Transverse colon (tissue), 4 donors: ENCODE measurements at regions not wholly inside any gene's neighbourhood (a gene's known extent, or its start where the extent isn't known, plus 50 kb on each side); places are given as distances from the start of the nearest gene placed in this dataset.

Experiments
- DNase-seq: peaks from one replicate; pipeline ENCODE4 v3.0.0-alpha.2; 2019
- H3K27ac ChIP-seq, 4 donors: fragments of 200-600 bp; sonication (generic); 2 replicates each; pipeline ENCODE4 v1.5.1; 2016 to 2018; ENCODE audit warnings: inconsistent platforms in 4 of 4
- H3K27me3 ChIP-seq: fragments of 200-600 bp; sonication (generic); 2 replicates; pipeline ENCODE4 v1.5.1; 2017; ENCODE audit warnings: inconsistent platforms
- H3K36me3 ChIP-seq, 4 donors: fragments of 200-600 bp; sonication (generic); 2 replicates each; pipeline ENCODE4 v1.5.1; 2017 to 2019; ENCODE audit warnings: inconsistent platforms in 4 of 4
- H3K4me1 ChIP-seq, 4 donors: fragments of 200-600 bp; sonication (generic); 2 replicates each; pipeline ENCODE4 v1.5.1; 2017 to 2020; ENCODE audit warnings: inconsistent platforms in 4 of 4
- H3K4me3 ChIP-seq, 4 donors: fragments of 200-600 bp; sonication (generic); 1 replicate in 1 of 4; 2 replicates in 3 of 4; pipeline versions ENCODE4 v1.5.1 to v1.6.1; 2017 to 2019; ENCODE audit warnings: inconsistent platforms in 4 of 4
- H3K9me3 ChIP-seq, 2 donors: fragments of 200-600 bp; sonication (generic); 2 replicates each; pipeline ENCODE4 v1.5.1; 2017 to 2019; ENCODE audit warnings: inconsistent platforms in 2 of 2
- EP300 ChIP-seq: sonication (generic); formaldehyde crosslinking; IDR thresholded peaks from one replicate; pipeline ENCODE4 v1.6.1; 2017; ENCODE audit warnings: antibody characterized with exemption, low read depth
- POLR2A ChIP-seq: fragments of 450-650 bp; IDR thresholded peaks from one replicate; pipeline ENCODE4 v1.6.1; 2016; ENCODE audit warnings: antibody characterized with exemption, mild to moderate bottlenecking, moderate library complexity
- POLR2AphosphoS5 ChIP-seq, 3 donors: sonication (generic); formaldehyde crosslinking; IDR thresholded peaks; one replicate each; pipeline ENCODE4 v1.6.1; 2016; ENCODE audit warnings: antibody characterized with exemption in 3 of 3
- WGBS, 2 donors: methylation state at CpG; one replicate each; pipeline ENCODE4 v1.1.5; 2018; ENCODE audit warnings: low coverage in 1 of 2; 5-methylcytosine and 5-hydroxymethylcytosine counted together
- in situ Hi-C, 4 donors: fragments of 200-750 bp; cut with MboI; loops; one replicate each; pipeline versions ENCODE4 v1.15.0 to v1.15.1; 2017; ENCODE audit warnings: low sequenced_read_pairs in 3 of 4, low pct_ligation_motif_present in 1 of 4, low pct_unique_long_range_greater_than_20kb in 1 of 4
- intact Hi-C: fragments of 100-400 bp; cut with DNase I; formaldehyde crosslinking; loops from one replicate; pipeline ENCODE4 v1.15.1; 2023; ENCODE audit warnings: low total_unique reads
- TF ChIP-seq, protein P1 (sequence below), 5 experiments: fragments of 200-600 bp in 3 of 5; fragments of 450-650 bp in 2 of 5; sonication (generic) in 3 of 5; IDR thresholded peaks; 1 replicate in 2 of 5; 2 replicates in 3 of 5; pipeline ENCODE4 v1.5.1; 2016 to 2017; ENCODE audit warnings: antibody characterized with exemption in 5 of 5, inconsistent platforms in 3 of 5, mild to moderate bottlenecking in 2 of 5, moderate library complexity in 1 of 5

DNA sequence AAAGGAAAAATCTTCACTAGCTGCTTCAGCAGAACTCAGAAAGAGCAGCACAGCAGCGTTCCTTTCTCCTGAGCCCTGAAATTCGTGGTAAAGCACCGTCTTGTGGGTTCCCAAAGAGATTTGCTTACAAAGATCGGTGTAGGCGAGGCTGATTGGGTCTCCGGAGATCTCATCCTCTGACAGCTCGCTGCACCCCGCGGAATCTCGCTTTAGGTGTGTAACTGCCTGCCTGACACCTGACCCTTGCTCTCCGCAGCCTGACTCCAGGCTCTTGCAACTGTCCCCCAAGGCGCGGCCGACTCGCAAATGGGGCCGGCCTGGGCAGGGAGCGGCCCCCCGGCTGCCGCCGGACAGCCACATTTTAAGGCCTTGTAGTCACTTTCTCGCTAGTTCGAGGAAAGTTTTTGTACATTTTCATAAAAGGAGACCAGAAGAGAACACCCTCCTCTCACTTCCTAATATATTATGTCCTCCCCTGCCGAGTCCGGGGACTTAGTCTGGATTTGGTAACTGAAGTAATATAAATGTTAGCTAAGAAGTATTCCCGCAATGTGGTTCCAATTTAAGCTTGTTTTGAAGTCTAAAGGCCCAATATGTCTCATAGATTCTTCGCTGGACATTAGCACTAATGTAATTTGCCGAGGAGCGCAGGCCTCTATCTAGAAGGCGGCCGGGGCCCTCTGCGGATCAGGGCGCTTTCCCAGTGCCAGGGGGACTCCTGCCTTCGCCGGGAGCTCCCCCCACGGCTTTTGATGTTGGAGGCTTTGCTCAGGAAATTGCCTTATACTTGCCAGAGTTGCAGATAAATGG is 177.3 kb upstream of the CDKN3 start:
- Histone ChIP-seq H3K4me1 (peaks cover 0 to 4% (median 0%) of the 10 kb centered on the region in 4 donors), H3K9me3 (no peaks in the 10 kb centered on the region), H3K4me3 (peak overlapping the region in 2 of 4 donors; percentile 0 to 29), H3K36me3 (no peaks in the 10 kb centered on the region), H3K27ac (no peak overlapping the region), H3K27me3 (peaks cover 24% of the 10 kb centered on the region)
- 64 to 71% methylated on average over 12 to 34 of the region's 35 CpGs for WGBS, 2 donors
- in situ Hi-C loops (no loop called here), intact Hi-C loops (no loop called here)
- no peak for DNase-seq
- TF ChIP-seq POLR2AphosphoS5 (IDR thresholded peaks at IDR 0.05), result no peak

DNA sequence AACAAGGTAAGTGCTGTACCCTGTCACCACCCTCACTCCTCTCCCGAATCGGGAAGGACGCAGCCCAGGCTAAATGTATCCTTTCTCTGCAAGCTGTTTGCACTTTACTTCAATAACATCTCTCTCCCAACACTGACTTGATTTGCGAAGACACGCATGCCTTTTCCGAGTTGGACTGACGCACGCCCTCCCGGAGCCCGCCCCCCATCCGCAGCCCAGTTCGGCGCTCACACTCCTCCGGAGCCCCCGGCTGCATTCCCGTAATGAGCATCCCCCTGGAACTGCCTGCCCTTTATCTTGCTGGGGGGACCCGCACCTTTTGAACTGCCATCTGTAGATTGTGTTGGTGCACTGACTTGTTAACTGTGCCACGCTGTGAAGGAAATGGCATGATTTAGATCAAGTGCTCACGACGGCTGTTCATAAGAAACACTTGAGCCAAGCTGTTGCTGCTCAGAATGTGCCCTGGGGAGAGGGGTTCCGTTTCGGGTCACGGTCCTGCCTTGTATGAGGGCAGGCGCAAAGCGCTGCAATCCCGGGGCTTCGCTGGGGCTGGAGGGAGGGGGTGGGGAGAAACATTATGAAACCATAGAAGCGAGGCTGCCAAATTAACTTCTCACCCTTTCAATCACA is 176.6 kb upstream of the CDKN3 start:
- intact Hi-C loops, result no loop called here
- 34 to 47% methylated on average over 12 to 28 of the region's 28 CpGs for WGBS, 2 donors
- Histone ChIP-seq H3K4me3 (peak overlapping the region in 2 of 4 donors; percentile 0 to 29), H3K27me3 (peaks cover 24% of the 10 kb centered on the region), H3K9me3 (no peaks in the 10 kb centered on the region), H3K27ac (no peak overlapping the region), H3K4me1 (peaks cover 0 to 4% (median 0%) of the 10 kb centered on the region in 4 donors), H3K36me3 (no peaks in the 10 kb centered on the region)
- TF ChIP-seq POLR2AphosphoS5 (IDR thresholded peaks at IDR 0.05), result no peak
- TF ChIP-seq EP300, result no peak
- TF ChIP-seq, protein P1, sequence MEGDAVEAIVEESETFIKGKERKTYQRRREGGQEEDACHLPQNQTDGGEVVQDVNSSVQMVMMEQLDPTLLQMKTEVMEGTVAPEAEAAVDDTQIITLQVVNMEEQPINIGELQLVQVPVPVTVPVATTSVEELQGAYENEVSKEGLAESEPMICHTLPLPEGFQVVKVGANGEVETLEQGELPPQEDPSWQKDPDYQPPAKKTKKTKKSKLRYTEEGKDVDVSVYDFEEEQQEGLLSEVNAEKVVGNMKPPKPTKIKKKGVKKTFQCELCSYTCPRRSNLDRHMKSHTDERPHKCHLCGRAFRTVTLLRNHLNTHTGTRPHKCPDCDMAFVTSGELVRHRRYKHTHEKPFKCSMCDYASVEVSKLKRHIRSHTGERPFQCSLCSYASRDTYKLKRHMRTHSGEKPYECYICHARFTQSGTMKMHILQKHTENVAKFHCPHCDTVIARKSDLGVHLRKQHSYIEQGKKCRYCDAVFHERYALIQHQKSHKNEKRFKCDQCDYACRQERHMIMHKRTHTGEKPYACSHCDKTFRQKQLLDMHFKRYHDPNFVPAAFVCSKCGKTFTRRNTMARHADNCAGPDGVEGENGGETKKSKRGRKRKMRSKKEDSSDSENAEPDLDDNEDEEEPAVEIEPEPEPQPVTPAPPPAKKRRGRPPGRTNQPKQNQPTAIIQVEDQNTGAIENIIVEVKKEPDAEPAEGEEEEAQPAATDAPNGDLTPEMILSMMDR (IDR thresholded peaks at IDR 0.05), result no peak
- TF ChIP-seq POLR2A, result no peak
- no peak for DNase-seq
- in situ Hi-C loops, result no loop called here

DNA sequence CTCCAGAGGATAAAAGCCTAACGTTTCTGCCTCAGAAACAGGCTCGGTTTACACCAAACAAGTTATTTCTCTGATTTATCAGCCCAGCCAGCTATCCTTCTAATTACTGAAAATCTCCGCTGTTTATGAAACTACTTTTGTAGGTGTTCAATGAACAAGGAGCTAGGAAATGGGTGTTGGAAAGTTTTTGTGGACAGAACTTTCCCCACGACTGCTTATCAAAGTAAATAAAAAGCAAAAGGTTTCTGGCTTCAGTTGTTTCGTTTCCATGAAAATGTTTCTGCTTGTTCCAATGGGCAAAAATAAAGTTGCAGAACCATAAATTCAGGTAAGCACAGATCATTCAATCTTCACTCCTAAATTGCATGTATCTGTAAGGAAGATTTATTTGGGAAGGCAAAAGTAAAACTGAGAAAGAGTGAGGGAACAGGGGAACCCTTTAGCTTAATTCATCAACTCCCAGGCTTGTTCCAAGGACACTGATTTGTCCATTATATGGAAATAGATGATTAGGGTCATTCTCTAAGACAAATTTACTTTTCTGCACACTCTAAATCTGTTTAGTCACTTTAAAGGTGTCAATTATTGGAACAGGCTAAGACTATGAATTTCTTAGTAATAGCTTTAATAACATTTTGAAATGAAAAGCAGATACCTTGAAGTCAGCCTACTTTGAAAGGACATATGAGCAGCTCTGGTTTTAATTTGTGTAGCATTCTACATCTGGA is 175.9 kb upstream of the CDKN3 start:
- DNase-seq, result no peak
- Histone ChIP-seq H3K4me1 (peaks cover 0 to 4% (median 0%) of the 10 kb centered on the region in 4 donors), H3K9me3 (no peaks in the 10 kb centered on the region), H3K27ac (no peak overlapping the region), H3K36me3 (no peaks in the 10 kb centered on the region), H3K4me3 (peak overlapping the region in 1 of 4 donors; percentile 29), H3K27me3 (peaks cover 24% of the 10 kb centered on the region)
- in situ Hi-C loops, result no loop called here
- intact Hi-C loops, result no loop called here
- TF ChIP-seq EP300 (no peak), POLR2A (no peak)
- 39 to 56% methylated on average over 5 of the region's 5 CpGs for WGBS, 2 donors

DNA sequence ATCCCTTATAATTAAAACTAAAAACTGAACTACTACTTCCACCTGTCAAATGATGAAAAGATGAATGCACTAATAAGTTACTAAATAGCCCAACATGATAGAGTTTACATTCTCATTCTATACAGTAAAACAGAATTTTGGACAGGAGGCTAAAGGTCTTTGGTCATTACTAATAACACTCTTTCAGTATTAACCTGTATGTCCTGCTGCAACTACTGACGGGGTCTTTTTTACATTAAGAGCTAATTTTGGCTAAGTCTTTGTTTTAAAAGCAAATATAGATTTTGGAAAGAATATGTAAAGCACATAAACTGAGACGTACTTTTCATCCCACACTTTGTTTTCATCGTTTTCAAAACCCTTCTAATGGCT is 175.4 kb upstream of the CDKN3 start:
- Histone ChIP-seq H3K27ac (no peak overlapping the region), H3K4me3 (no peak overlapping the region), H3K4me1 (peaks cover 0 to 4% (median 0%) of the 10 kb centered on the region in 4 donors), H3K27me3 (peaks cover 24% of the 10 kb centered on the region), H3K9me3 (no peaks in the 10 kb centered on the region), H3K36me3 (no peaks in the 10 kb centered on the region)
- WGBS, 2 donors, result 62 to 65% methylated on average over 3 of the region's 3 CpGs
- DNase-seq, result no peak
- intact Hi-C loops, result no loop called here
- TF ChIP-seq POLR2A (no peak), POLR2AphosphoS5 (IDR thresholded peaks at IDR 0.05) (no peak), EP300 (no peak)
- TF ChIP-seq, protein P1 (IDR thresholded peaks at IDR 0.05), result no peak
- in situ Hi-C loops, result no loop called here

DNA sequence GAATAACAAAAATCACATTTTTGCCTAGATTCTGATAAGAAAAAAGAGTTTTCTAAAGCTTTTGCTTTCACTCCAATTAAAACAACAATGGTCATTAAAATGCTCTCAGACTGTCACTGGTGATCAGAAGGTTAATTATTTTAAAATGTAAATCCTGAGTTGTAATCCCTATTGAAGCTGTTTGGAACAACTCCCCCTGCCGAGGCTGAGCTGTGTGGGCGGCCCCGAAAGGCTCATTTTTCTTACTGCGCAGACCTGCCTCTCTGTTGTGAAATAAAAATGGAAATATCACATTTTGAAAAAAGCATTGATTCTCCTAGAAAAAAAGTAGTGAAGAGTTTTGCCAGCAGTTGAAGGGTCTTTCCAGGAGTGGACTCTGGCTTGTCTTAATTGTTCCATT is 174.8 kb upstream of the CDKN3 start:
- DNase-seq, result no peak
- in situ Hi-C loops (no loop called here), intact Hi-C loops (no loop called here)
- Histone ChIP-seq H3K4me1 (peaks cover 0 to 4% (median 0%) of the 10 kb centered on the region in 4 donors), H3K36me3 (no peaks in the 10 kb centered on the region), H3K9me3 (no peaks in the 10 kb centered on the region), H3K27me3 (peaks cover 24% of the 10 kb centered on the region), H3K27ac (no peak overlapping the region), H3K4me3 (no peak overlapping the region)
- TF ChIP-seq, protein P1 (IDR thresholded peaks at IDR 0.05), result no peak
- TF ChIP-seq POLR2AphosphoS5 (IDR thresholded peaks at IDR 0.05), result no peak
- no peak for TF ChIP-seq POLR2A
- TF ChIP-seq EP300, result no peak
- WGBS, 2 donors, result 76 to 86% methylated on average over 4 of the region's 4 CpGs
